SK-N-SH (cell line): ENCODE measurements at regions not wholly inside any gene's neighbourhood (a gene's known extent, or its start where the extent isn't known, plus 50 kb on each side); places are given as distances from the start of the nearest gene placed in this dataset.

ENCODE experiments used
- CTCF ChIA-PET: fragments of 300-600, 350-600 bp; formaldehyde crosslinking; extraction: SDS; loops from one replicate; lab custom pipeline; 2021; lab: Yijun Ruan, JAX
- POLR2A ChIA-PET: fragments of 350-600 bp; sonication (Branson Sonifier 250); formaldehyde crosslinking; extraction: SDS; loops from one replicate; lab custom pipeline; 2020; ENCODE audit warnings: antibody characterized with exemption, inconsistent platforms; lab: Yijun Ruan, JAX
- DNase-seq: peaks from one replicate; pipeline ENCODE4 v3.0.0; 2012
- H2AFZ ChIP-seq: fragments of 200-600 bp; sonication (generic); 2 replicates; pipeline ENCODE4 v1.8.1; 2016; ENCODE audit warnings: antibody characterized with exemption, mild to moderate bottlenecking, low read depth
- H3F3A ChIP-seq: fragments of 200-600 bp; sonication (generic); replicated peaks from 2 replicates; pipeline ENCODE3; 2016; ENCODE audit warnings: antibody characterized with exemption, mild to moderate bottlenecking; ENCODE audit not compliant: insufficient read depth
- H3K27ac ChIP-seq, 2 experiments: fragments of 200-500 bp in 1 of 2; fragments of 200-600 bp in 1 of 2; sonication (Bioruptor generic) in 1 of 2; sonication (generic), shearing (Covaris generic) in 1 of 2; 2 replicates each; pipeline versions ENCODE4 v1.5.1 to v1.6.1; 2014 to 2016; ENCODE audit warnings: low read depth in 2 of 2, inconsistent platforms in 1 of 2, low read length in 1 of 2, mild to moderate bottlenecking in 1 of 2, mixed read lengths in 1 of 2
- H3K27me3 ChIP-seq: fragments of 200-600 bp; sonication (generic), shearing (Covaris generic); 2 replicates; pipeline ENCODE4 v1.6.1; 2016; ENCODE audit warnings: mixed run types; ENCODE audit not compliant: insufficient read depth
- H3K36me3 ChIP-seq, 2 experiments: fragments of 200-500 bp in 1 of 2; fragments of 200-600 bp in 1 of 2; sonication (Bioruptor generic) in 1 of 2; sonication (generic) in 1 of 2; replicated peaks in 1 of 2; 2 replicates each; pipeline versions ENCODE3 to v1.5.1; 2014 to 2016; ENCODE audit warnings: low read length in 1 of 2, mild to moderate bottlenecking in 1 of 2; ENCODE audit not compliant: insufficient read depth in 2 of 2, control insufficient read depth in 1 of 2
- H3K4me1 ChIP-seq, 2 experiments: fragments of 200-500 bp in 1 of 2; fragments of 200-600 bp in 1 of 2; sonication (Bioruptor generic) in 1 of 2; sonication (generic), shearing (Covaris generic) in 1 of 2; 2 replicates each; pipeline versions ENCODE4 v1.5.1 to v1.6.1; 2014 to 2016; ENCODE audit warnings: low read depth in 1 of 2, low read length in 1 of 2, mixed run types in 1 of 2; ENCODE audit not compliant: insufficient read depth in 2 of 2, control insufficient read depth in 1 of 2
- H3K4me2 ChIP-seq: fragments of 200-600 bp; sonication (generic), shearing (Covaris generic); 2 replicates; pipeline ENCODE4 v1.6.1; 2017; ENCODE audit warnings: mixed run types
- H3K4me3 ChIP-seq, 2 experiments: fragments of 200-500 bp in 1 of 2; fragments of 200-600 bp in 1 of 2; sonication (Bioruptor generic) in 1 of 2; sonication (generic), shearing (Covaris generic) in 1 of 2; 2 replicates each; pipeline versions ENCODE4 v1.5.1 to v1.8.1; 2014 to 2016; ENCODE audit warnings: low read depth in 2 of 2, inconsistent platforms in 1 of 2, low read length in 1 of 2, mild to moderate bottlenecking in 1 of 2, mixed read lengths in 1 of 2, moderate library complexity in 1 of 2
- H3K79me2 ChIP-seq: fragments of 200-600 bp; sonication (generic); 2 replicates; pipeline ENCODE4 v1.8.1; 2017; ENCODE audit warnings: mild to moderate bottlenecking; ENCODE audit not compliant: insufficient read depth
- H3K9ac ChIP-seq: fragments of 200-600 bp; sonication (generic); 2 replicates; pipeline ENCODE4 v1.6.1; 2017; ENCODE audit warnings: mixed run types
- H3K9me2 ChIP-seq: fragments of 200-600 bp; sonication (generic); 2 replicates; pipeline ENCODE4 v1.6.1; 2017; ENCODE audit warnings: mixed run types
- H3K9me3 ChIP-seq: fragments of 200-600 bp; sonication (generic); 2 replicates; pipeline ENCODE4 v1.6.1; 2017; ENCODE audit warnings: mixed run types, mild to moderate bottlenecking, moderate library complexity
- H4K20me1 ChIP-seq: fragments of 200-600 bp; sonication (generic); 2 replicates; pipeline ENCODE4 v1.6.1; 2017; ENCODE audit warnings: mild to moderate bottlenecking, mixed run types; ENCODE audit not compliant: insufficient read depth
- CTCF ChIP-seq: fragments of 200-600 bp; sonication (generic); IDR thresholded peaks from 2 replicates; pipeline ENCODE4 v1.6.1; 2017; ENCODE audit warnings: antibody characterized with exemption, mild to moderate bottlenecking, moderate library complexity
- EP300 ChIP-seq, 2 experiments: IDR thresholded peaks; 2 replicates each; pipeline versions ENCODE4 v1.4.0 to v1.6.1; 2012; ENCODE audit warnings: borderline replicate concordance in 1 of 2, low read depth in 1 of 2, low read length in 1 of 2
- FOXM1 ChIP-seq: IDR thresholded peaks from 2 replicates; pipeline ENCODE4 v1.4.0; 2012; ENCODE audit warnings: low read depth, mild to moderate bottlenecking
- GABPA ChIP-seq: IDR thresholded peaks from 2 replicates; pipeline ENCODE4 v1.4.0; 2012; ENCODE audit warnings: low read depth, mild to moderate bottlenecking
- GATA2 ChIP-seq: sonication (generic); formaldehyde crosslinking; IDR thresholded peaks from 2 replicates; pipeline ENCODE4 v1.5.0; 2020; ENCODE audit warnings: mild to moderate bottlenecking, missing genetic modification reagents
- JUND ChIP-seq: IDR thresholded peaks from 2 replicates; pipeline ENCODE4 v1.4.0; 2012
- MAX ChIP-seq: IDR thresholded peaks from 2 replicates; pipeline ENCODE4 v1.4.0; 2012; ENCODE audit warnings: low read depth
- MEF2A ChIP-seq: IDR thresholded peaks from 2 replicates; pipeline ENCODE4 v1.4.0; 2012; ENCODE audit warnings: low read depth, borderline replicate concordance
- MXI1 ChIP-seq: IDR thresholded peaks from 2 replicates; pipeline ENCODE4 v1.6.1; 2012; ENCODE audit warnings: mild to moderate bottlenecking, low read depth, low read length, improper control_type of control experiment
- NFIC ChIP-seq: IDR thresholded peaks from 2 replicates; pipeline ENCODE4 v1.4.0; 2012; ENCODE audit warnings: borderline replicate concordance
- NRF1 ChIP-seq: IDR thresholded peaks from 2 replicates; pipeline ENCODE4 v1.6.1; 2012; ENCODE audit warnings: low read depth, mild to moderate bottlenecking, low read length
- RAD21 ChIP-seq: IDR thresholded peaks from 2 replicates; pipeline ENCODE4 v1.6.1; 2012; ENCODE audit warnings: mild to moderate bottlenecking, low read length
- RCOR1 ChIP-seq: fragments of 150-350 bp; IDR thresholded peaks from 2 replicates; pipeline ENCODE4 v1.6.1; 2017; ENCODE audit warnings: antibody characterized with exemption, low read length
- REST ChIP-seq: IDR thresholded peaks from 2 replicates; pipeline ENCODE4 v1.6.1; 2012; ENCODE audit warnings: mild to moderate bottlenecking, low read depth, low read length, moderate library complexity
- RFX5 ChIP-seq: IDR thresholded peaks from 2 replicates; pipeline ENCODE4 v1.6.1; 2012; ENCODE audit warnings: mild to moderate bottlenecking, improper control_type of control experiment, low read length
- RXRA ChIP-seq: IDR thresholded peaks from 2 replicates; pipeline ENCODE4 v1.4.0; 2012; ENCODE audit warnings: low read depth, mild to moderate bottlenecking, borderline replicate concordance
- SMC3 ChIP-seq: IDR thresholded peaks from 2 replicates; pipeline ENCODE4 v1.6.1; 2012; ENCODE audit warnings: low read depth, low read length, improper control_type of control experiment
- TAF1 ChIP-seq: IDR thresholded peaks from 2 replicates; pipeline ENCODE4 v1.6.1; 2012; ENCODE audit warnings: low read depth, mild to moderate bottlenecking, low read length, moderate library complexity, borderline replicate concordance
- TEAD4 ChIP-seq: IDR thresholded peaks from 2 replicates; pipeline ENCODE4 v1.4.0; 2012; ENCODE audit warnings: mild to moderate bottlenecking, borderline replicate concordance; ENCODE audit not compliant: insufficient read depth
- USF2 ChIP-seq: fragments of 150-350 bp; IDR thresholded peaks from 2 replicates; pipeline ENCODE4 v1.6.1; 2017; ENCODE audit warnings: antibody characterized with exemption, low read length, low read depth, borderline replicate concordance
- ZBTB33 ChIP-seq: IDR thresholded peaks from 2 replicates; pipeline ENCODE4 v1.4.0; 2012; ENCODE audit warnings: low read depth, borderline replicate concordance
- WGBS: methylation state at CpG from one replicate; pipeline ENCODE4 v1.1.6; 2017; ENCODE audit warnings: low lambda C conversion rate; 5-methylcytosine and 5-hydroxymethylcytosine counted together

- no peaks in the 10 kb centered on the region; a peak in 1 of 4 replicates for H3K4me1 ChIP-seq
- no peak for DNase-seq
- no peaks in the 10 kb centered on the region for H3K27me3 ChIP-seq
- H3K4me2 ChIP-seq = no peak overlapping the region
- H3K79me2 ChIP-seq = no peaks in the 10 kb centered on the region
- TF ChIP-seq SMC3 (no peak), GATA2 (CRISPR knock-in tag) (no peak), CTCF (no peak), RAD21 (no peak), EP300 (IDR thresholded peaks at IDR 0.05; ENCODE audit: borderline replicate concordance in 1 of 2, low read depth in 1 of 2, low read length in 1 of 2) (no peak), MXI1 (no peak), MAX (no peak), TEAD4 (no peak), NFIC (no peak), RCOR1 (no peak), JUND (no peak), NRF1 (no peak), USF2 (no peak), RFX5 (no peak), RXRA (no peak), GABPA (no peak)
- 72% methylated on average over 3 of the region's 3 CpGs for WGBS
- H3F3A ChIP-seq = no peaks in the 10 kb centered on the region
- H3K9me2 ChIP-seq = no peaks in the 10 kb centered on the region
- H3K9me3 ChIP-seq = no peaks in the 10 kb centered on the region
- H3K4me3 ChIP-seq = no peak overlapping the region
- no peak overlapping the region for H2AFZ ChIP-seq
- no peak overlapping the region for H3K27ac ChIP-seq
- H3K36me3 ChIP-seq = no peaks in the 10 kb centered on the region
- H4K20me1 ChIP-seq = no peaks in the 10 kb centered on the region
- H3K9ac ChIP-seq = no peak overlapping the region
- ChIA-PET CTCF (no interaction called here), POLR2A (no interaction called here)
These were observed 187.1 kb upstream of the RPS23 start for GRCh38 chr5:82465235-82465634.

GRCh38 chr5:82459626-82460025 is 181.5 kb upstream of the RPS23 start:
- no peaks in the 10 kb centered on the region for H3K9me2 ChIP-seq
- H3K36me3 ChIP-seq = no peaks in the 10 kb centered on the region
- 0 out of 2 replicates have a peak, but pooled peaks cover 4% of the 10 kb centered on the region for H3K9me3 ChIP-seq
- H3K27ac ChIP-seq = no peak overlapping the region
- CTCF ChIA-PET = interaction anchor here (1.1 kb wide), 1 partner anchor 78 kb away, joined by 3 read pairs; no protein-coding TSS in a partner anchor
- no peak overlapping the region for H3K4me2 ChIP-seq
- no peak for DNase-seq
- H3F3A ChIP-seq = no peaks in the 10 kb centered on the region
- no peaks in the 10 kb centered on the region for H3K4me1 ChIP-seq
- no peak overlapping the region for H3K9ac ChIP-seq
- POLR2A ChIA-PET = no interaction called here
- no peaks in the 10 kb centered on the region for H4K20me1 ChIP-seq
- H2AFZ ChIP-seq = no peak overlapping the region
- WGBS = 51% methylated on average over 6 of the region's 6 CpGs
- H3K4me3 ChIP-seq = no peak overlapping the region
- H3K27me3 ChIP-seq = no peaks in the 10 kb centered on the region
- no peaks in the 10 kb centered on the region for H3K79me2 ChIP-seq
- TF ChIP-seq REST (no peak), TAF1 (no peak), NFIC (no peak), MEF2A (no peak), RFX5 (no peak), EP300 (IDR thresholded peaks at IDR 0.05; ENCODE audit: borderline replicate concordance in 1 of 2, low read depth in 1 of 2, low read length in 1 of 2) (no peak), TEAD4 (no peak), FOXM1 (no peak), ZBTB33 (no peak), MXI1 (no peak)
